Astrocyte of the cerebellum (primary cell): ENCODE measurements at regions not wholly inside any gene's neighbourhood (a gene's known extent, or its start where the extent isn't known, plus 50 kb on each side); places are given as distances from the start of the nearest gene placed in this dataset.

ENCODE experiments used
- DNase-seq: peaks from one replicate; pipeline ENCODE4 v3.0.0-alpha.2; 2011; ENCODE audit warnings: low read depth
- H3K4me3 ChIP-seq: 2 replicates; pipeline ENCODE4 v1.5.1; 2011; ENCODE audit warnings: mild to moderate bottlenecking, low read depth, low read length, moderate library complexity
- in situ Hi-C: cut with HindIII; loops from 2 replicates; pipeline ENCODE4 v1.10.0; 2017; ENCODE audit warnings: low sequenced_read_pairs
- TF ChIP-seq, protein P1 (sequence below): IDR thresholded peaks from 2 replicates; pipeline ENCODE4 v1.5.1; 2012; ENCODE audit warnings: low read length, low read depth, moderate library complexity, mild to moderate bottlenecking; ENCODE audit errors: missing control alignments

DNA sequence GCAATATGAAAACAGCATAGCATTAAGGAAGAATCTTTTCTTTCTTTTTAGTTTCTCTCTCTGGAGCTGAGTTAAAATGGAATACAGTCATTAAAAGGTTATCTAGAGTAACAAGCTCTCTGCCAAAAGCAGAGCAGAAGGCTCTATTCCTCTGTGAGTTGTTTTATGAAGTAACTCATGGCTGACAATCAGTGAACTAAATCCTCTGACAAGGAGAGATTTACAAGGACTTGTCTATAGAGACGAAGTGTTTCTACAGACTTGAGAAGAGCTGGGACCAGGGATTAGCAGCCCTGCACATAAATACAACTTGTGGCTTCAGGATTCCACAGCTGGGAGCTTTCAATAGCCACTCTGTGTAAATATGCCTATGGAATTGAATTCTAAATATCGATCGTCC is 192.5 kb upstream of the RAG2 start:
- in situ Hi-C loops: no loop called here
- H3K4me3 ChIP-seq: no peak overlapping the region
- DNase-seq: no peak
- TF ChIP-seq, protein P1, sequence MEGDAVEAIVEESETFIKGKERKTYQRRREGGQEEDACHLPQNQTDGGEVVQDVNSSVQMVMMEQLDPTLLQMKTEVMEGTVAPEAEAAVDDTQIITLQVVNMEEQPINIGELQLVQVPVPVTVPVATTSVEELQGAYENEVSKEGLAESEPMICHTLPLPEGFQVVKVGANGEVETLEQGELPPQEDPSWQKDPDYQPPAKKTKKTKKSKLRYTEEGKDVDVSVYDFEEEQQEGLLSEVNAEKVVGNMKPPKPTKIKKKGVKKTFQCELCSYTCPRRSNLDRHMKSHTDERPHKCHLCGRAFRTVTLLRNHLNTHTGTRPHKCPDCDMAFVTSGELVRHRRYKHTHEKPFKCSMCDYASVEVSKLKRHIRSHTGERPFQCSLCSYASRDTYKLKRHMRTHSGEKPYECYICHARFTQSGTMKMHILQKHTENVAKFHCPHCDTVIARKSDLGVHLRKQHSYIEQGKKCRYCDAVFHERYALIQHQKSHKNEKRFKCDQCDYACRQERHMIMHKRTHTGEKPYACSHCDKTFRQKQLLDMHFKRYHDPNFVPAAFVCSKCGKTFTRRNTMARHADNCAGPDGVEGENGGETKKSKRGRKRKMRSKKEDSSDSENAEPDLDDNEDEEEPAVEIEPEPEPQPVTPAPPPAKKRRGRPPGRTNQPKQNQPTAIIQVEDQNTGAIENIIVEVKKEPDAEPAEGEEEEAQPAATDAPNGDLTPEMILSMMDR: no peak

DNA sequence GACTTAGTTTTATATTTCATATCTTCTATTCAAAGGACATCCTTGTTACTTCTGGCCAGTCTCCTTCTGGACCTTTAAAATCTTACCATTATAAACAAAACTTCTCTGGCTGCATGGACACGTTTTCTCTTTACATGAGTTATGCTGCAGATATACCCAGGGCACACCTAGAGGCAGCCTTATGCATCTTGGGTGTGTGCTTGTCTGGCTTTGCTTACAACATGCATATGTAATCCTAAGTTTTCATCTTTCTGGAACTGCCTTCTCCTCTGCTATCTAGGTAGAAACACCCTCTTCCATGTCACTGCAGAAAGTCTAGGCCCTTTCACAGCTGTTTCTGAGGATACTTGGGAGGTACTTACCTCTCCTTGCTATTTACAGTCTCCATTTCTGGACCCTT is 185.8 kb upstream of the RAG2 start:
- no peak for DNase-seq
- in situ Hi-C loops: no loop called here
- H3K4me3 ChIP-seq: no peak overlapping the region
- TF ChIP-seq, protein P1: no peak

DNA sequence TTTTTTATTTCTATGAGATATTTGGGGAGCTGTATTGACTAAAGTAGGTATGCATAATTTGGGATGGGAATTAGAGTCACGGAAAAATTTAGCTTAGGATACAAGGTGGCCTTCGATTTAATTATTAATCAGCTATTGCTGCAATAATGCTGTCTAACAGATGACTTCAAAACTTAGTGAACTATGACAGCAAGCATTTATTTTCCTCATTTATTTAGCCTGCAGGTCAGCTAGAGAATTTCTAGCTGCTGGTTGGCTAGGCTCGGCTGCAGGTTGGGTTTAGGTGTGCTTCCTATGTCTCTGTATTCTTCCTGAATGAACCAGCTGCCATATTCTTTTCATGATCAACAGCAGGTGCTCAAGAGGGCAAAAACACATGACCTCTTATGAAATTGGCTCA is 181.8 kb upstream of the RAG2 start:
- in situ Hi-C loops: no loop called here
- TF ChIP-seq, protein P1: no peak
- no peak overlapping the region for H3K4me3 ChIP-seq
- no peak for DNase-seq

DNA sequence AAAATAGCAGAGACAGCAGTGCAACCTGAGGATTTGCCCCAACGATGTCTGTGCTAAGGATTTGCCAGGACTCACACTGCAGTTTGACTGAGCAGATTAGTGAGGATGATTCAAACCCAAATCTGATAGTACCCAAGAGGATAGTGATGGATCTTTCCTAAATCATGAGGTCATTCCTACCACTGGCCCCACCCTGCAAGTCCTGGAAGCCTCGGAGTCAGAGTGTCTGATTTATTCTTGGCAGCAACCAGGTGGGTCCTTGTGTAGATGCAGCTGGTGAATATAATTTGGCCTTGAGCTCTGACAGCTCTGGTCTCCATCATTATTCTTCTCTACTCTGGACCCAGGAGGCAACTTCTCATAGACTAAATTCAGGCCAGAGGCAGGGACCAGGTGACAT is 179.3 kb upstream of the RAG2 start:
- in situ Hi-C loops: no loop called here
- H3K4me3 ChIP-seq: no peak overlapping the region
- DNase-seq: no peak
- TF ChIP-seq, protein P1: no peak

DNA sequence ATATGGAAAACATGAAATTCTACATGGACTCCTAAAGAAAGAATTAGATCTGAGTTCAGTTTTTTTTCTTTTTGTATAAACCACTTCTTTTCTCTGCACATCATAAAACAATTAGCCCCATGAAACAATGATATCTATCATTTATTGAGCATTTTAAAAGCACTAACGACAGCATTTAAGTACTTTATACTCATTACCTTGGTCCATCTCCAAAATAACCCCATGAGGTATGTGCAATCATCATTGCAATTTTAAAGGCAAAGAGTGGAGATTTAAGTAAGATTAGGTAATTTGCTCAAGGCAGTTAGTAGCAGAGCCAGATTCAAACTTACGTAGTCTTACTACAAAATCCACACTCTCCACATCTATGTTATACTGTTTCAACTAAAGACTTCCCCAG is 177.7 kb upstream of the RAG2 start:
- TF ChIP-seq, protein P1: no peak
- H3K4me3 ChIP-seq: no peak overlapping the region
- in situ Hi-C loops: no loop called here
- DNase-seq: no peak

DNA sequence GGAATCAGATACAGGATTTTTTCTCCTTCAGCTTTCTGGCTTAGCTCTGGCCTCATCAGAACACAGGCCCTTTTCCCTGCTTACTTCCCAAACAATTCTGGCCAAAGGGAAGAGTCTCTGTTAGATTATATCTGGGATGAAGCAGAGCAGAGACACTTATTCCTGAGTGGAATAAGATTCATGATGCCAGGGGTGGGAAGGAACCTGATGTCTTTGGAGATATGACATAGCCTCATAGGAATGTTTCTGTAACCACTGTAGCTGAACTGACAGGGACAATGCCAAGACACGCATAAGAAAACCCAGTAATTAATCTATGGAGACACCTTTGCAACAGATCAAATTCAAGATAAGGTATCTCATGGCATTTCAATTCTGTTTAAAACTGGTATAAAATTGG is 177.1 kb upstream of the RAG2 start:
- TF ChIP-seq, protein P1: no peak
- no peak for DNase-seq
- in situ Hi-C loops: no loop called here

DNA sequence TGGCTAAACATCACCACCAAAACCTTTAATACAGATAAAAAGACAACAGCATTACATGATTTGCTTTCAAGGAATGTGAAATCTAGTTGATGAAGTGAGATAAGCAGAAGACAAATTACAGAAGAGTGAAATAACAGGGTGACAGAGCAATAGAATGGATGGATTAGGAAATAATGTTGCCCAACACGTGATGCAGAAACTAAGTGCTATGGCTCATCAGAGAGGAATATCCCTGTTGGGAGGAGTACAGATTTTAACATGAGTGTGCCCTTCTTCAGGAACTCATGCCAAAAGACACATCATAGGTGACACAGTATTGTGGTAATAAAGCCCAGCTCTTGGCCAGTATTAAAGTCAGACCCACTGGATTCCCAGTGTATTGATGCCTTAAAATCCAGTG is 176.6 kb upstream of the RAG2 start:
- in situ Hi-C loops: no loop called here
- no peak for DNase-seq
- no peak overlapping the region for H3K4me3 ChIP-seq
- TF ChIP-seq, protein P1: no peak

More for the DNA sequence above, 177.1 kb upstream of the RAG2 start:
- H3K4me3 ChIP-seq: no peak overlapping the region
